ENCODE measurements at regions not wholly inside any gene's neighbourhood (a gene's known extent, or its start where the extent isn't known, plus 50 kb on each side); places are given as distances from the start of the nearest gene placed in this dataset.
"Not testable (repeated sequence)": the region's sequence is repeated elsewhere in the genome, so short reads cannot be mapped to it uniquely, and the experiment has no call there.

DNA sequence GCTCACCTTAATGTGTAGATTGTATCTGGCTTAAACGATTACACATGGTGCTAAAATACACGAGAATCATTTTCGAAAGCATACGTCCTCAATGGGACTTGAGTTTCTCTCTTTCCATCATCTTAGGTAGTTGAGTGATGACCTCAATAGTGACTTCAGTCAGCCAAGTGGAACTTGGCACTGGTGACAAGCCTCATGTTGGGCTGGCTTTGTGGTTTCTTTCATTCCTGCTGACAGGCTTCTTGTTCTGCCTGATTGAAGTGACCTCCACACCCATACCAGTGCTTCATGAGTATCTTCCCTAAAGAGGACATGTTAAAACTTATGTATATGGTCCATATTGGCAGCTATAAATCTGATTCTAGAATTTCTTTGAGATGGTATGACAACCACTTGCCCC is 159.1 kb upstream of the WDR1 start:
- no peak for DNase-seq

GRCh38 chr4:10273030-10273429 is 156.4 kb upstream of the WDR1 start:
- no peak for DNase-seq

GRCh38 chr4:10272511-10272910 is 155.9 kb upstream of the WDR1 start:
- DNase-seq: no peak

DNA sequence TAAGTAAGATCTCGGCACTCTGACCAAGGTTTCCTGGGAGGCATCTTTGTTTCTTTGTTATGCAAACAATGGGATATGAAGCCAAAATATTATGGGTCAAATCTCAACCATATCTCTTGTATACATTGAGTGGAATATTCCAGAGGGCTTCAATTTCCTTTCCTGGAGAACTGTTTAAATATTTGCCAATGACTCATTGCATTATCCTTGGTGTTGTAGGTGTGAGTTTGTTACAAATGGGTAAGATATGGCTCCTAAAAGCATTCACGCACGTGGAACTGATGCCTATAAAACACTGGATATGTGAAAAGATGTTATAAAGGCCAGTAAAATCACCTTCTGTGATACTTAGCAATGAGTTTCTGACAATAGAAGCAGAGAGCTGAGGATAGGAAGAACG is 150.5 kb upstream of the WDR1 start:
- DNase-seq: no peak

- DNase-seq: no peak
Observed at GRCh38 chr4:10260777-10261176, 144.2 kb upstream of the WDR1 start.

DNA sequence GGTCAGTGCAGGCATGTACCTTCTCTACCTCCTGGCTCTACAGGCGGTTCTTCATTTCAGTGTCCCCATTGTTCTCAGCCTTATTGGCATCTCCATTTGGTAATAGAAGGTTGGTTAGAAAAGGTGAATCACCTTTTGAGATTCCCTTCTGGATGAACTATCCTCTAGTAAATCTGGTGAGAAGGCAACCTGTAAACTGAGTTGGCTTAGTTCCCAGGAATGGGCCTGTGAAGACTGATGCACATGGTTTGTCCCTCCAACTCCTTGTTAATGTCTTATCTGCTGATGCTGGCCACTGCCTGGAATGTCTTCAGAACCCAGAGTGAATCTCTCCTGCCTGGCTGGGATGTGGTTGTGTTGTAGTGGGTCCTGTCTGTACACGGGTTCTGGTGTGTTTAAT is 143.4 kb upstream of the WDR1 start:
- no peak for DNase-seq

GRCh38 chr4:10256203-10256602 is 139.6 kb upstream of the WDR1 start:
- DNase-seq: no peak

GRCh38 chr4:10253765-10254164 is 137.2 kb upstream of the WDR1 start:
- no peak for DNase-seq

DNA sequence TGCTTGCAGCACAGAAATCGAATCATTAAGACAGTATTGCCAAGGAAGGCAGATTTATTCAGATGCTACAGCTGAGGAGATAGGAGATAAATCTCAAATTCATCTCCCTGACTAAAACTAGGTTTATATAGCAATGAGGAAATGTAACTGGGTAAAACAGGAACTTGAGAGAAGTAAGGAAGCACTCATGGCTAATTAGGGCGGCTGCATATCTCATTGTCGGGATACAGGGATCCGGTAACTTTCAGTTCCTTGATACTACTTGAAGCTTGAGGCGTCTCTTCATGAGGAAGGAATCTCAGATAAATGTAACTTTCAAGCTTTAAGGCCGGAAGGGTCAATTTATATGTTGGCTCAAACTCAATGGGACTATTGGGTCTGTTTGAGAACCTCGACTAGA is 129.2 kb upstream of the WDR1 start:
- no peak for DNase-seq

DNA sequence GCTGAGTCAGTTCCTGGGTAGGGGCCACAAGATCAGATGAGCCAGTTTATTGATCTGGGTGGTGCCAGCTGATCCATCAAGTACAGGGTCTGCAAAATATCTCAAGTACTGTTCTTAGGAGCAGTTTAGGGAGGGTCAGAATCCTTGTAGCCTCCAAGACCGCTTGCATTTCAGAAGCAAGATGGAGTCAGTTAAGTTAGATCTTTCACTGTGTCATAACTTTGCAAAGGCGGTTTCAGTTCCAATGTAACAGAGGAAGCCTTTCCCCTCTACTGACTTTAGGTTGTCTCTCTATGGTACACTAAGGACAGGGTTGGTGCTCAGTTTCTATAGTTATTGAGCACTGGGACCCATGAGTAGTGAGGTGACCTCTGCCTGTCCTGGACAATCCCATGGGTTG is 127.3 kb upstream of the WDR1 start:
- no peak for DNase-seq

- no peak for DNase-seq
Observed at GRCh38 chr4:10240691-10241090, 124.1 kb upstream of the WDR1 start.

DNA sequence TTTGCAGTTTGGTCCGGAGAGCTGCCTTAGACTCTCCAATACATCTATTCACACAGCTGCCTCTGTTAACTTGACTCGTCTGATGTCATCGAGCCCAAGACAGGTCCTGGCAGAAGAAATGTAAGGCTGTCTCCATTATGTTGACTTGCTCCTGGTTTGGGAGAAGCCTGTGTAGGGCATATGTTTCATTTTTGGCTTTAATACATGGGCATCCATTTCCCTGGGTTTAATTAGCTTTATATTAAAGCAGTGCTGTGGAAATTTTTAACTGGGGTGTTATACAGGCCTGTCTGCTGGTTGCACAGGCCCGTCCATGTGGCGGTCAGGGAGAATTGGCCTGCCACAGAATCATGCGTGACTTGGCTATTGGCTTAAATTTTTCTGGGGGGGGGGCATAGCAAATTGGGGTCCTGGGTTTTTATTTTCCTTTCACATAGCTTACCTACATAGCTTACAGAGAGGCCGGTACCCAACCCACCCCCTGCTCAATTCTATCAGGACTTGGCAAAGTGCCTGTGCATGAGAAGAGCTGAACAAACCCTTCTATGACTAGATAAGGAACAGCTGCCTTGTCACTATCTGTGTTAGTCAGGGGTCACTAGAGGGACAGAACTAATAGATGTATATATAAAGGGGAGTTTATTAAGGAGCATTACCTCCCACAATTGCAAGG is 123.5 kb upstream of the WDR1 start:
- no peak for DNase-seq

GRCh38 chr4:10237131-10237530 is 120.5 kb upstream of the WDR1 start:
- DNase-seq: no peak

DNA sequence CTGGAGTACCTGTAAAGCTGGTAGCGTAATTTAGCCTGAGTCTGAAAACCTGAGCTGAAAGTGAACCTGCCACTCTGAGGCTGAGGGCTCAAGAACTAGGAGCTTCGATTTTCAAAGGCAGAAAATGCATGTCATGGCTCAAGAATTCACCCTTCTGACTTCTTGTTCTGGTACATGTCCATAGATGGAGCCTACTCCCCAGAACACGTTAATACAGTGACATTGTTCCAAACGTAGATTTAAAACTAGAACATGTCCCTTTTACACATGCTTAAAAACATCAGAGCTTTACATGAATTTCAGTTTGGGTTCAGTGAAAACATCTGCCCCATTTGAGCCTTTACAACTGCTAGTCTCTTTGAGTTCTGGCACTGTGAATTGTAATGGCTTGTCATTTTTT is 115.5 kb upstream of the WDR1 start:
- no peak for DNase-seq

DNA sequence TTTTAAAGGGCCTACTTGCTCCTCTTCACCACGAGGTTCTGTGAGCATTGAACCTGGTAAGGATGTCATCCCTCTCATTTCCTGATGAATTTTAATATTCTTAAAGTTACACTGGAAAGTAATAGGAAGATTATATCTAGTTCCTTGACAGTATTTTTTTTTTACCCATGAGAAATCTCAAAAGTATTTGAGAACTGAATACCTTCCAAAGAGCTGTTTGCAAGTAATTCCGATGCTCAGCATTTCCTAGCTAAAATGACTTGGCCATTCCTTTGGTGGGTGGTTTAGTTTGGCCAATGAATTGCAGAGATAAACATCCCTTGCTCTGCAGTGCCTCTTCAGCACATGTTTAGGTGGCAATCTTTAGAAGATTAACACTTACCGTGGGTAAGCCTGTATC is 110.2 kb upstream of the WDR1 start:
- DNase-seq: no peak

GRCh38 chr4:10225096-10225495 is 108.5 kb upstream of the WDR1 start:
- DNase-seq: no peak

DNA sequence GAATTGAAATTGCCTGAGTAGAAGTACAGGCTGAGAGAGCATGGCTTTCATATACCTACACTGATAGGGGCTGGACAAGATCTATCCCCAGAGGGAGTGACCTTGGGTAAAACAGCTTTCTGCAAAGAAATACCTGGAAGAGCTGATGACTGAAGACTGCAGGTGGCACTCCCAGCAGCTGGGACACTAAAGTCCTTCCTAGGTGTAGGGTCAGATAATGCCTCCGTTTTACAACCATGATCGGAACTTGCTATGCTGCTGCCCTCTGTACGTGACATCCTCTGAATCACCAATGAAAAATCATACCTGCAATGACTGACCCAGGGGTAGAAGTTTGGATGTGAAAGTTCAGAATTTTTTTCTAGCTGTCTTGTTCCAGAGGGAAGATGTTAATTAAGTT is 107.2 kb upstream of the WDR1 start:
- no peak for DNase-seq

- DNase-seq: not testable (repeated sequence)
Observed at GRCh38 chr4:10213481-10213880, 96.9 kb upstream of the WDR1 start.

- no peak for DNase-seq
Observed at GRCh38 chr4:10212901-10213300, 96.3 kb upstream of the WDR1 start.

GRCh38 chr4:10212400-10212799 is 95.8 kb upstream of the WDR1 start:
- no peak for DNase-seq

GRCh38 chr4:10207116-10207515 is 90.5 kb upstream of the WDR1 start:
- DNase-seq: no peak

- DNase-seq: no peak
Observed at GRCh38 chr4:10205223-10205622, 88.6 kb upstream of the WDR1 start.

- DNase-seq: no peak
Observed at GRCh38 chr4:10204401-10205058, 87.9 kb upstream of the WDR1 start.

DNA sequence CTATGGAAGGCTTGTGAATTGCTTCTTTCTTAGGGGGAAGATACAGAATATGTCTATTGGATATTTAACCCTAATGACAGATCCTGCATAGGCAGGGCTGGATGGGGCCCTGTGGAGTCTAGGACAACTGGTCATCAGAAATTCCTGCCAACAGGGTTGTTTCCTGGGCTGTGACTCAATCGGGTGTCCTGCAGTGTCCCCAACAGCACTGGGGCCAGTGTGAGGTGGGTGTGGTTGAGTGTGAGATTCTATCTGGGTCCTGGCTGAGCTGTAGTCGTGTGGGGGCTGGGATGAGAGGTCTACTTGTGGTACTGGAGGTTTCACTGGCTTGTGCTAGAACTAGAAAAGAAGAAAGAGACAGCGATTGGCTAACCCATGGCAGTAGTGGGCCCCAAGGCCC is 87.3 kb upstream of the WDR1 start:
- DNase-seq: no peak

Data from activated naive CD4-positive, alpha-beta T cell treated with Interleukin-2 at 50 U/mL for 16 hours (primary cell).